ENCODE measurements at regions not wholly inside any gene's neighbourhood (a gene's known extent, or its start where the extent isn't known, plus 50 kb on each side); places are given as distances from the start of the nearest gene placed in this dataset.

- TF ChIP-seq CTCF (conservative IDR thresholded peaks at IDR 0.05 in 1 of 2, IDR thresholded peaks at IDR 0.05 in 1 of 2; ENCODE audit: low read depth in 1 of 2, low read length in 2 of 2) (no peak), EZH2 (IDR thresholded peaks at IDR 0.05; ENCODE audit: low read length, missing control alignments) (no peak)
Observed at GRCh38 chr10:117868151-117868550, 178.6 kb downstream of the RAB11FIP2 start.
